ENCODE measurements at regions not wholly inside any gene's neighbourhood (a gene's known extent, or its start where the extent isn't known, plus 50 kb on each side); places are given as distances from the start of the nearest gene placed in this dataset.

DNA sequence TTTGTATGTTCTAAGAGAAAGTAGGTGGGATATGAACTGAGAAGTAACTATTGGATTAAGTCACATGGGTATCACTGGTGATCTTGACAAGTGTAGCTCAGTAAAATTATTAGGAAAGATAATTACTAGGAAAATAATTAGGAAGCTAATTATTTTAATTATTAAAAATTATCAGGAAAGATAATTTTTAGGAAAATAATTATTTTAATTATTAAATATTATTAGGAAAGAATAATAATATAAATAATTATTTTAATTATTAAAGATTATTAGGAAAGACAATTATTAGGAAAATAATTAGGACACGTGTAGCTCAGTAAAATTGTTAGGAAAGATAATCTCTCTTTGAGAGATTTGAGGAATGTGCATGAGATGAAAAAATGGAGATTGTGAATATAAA lies 623.4 kb upstream of the PIK3C3 start:
- RAD21 ChIA-PET (ENCODE audit: unreplicated experiment) = no interaction called here

DNA sequence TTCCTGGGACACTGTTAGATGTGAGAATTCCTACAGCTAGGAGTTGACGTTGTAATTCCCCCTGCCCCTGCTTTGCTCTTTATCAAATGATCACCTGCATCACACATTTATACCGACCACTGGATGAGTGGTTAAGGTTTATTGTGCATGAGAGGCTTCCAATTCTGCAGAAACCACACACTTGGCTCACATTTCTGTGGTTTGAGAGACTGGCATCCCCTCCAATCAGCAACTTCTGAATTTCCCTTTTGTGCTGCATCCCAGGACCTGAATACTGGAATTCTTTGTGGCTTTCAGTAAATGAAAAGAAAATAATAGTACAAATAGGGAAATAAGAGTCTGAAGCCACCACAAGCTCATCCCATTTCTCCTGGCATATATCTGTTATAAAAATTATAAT lies 628.7 kb upstream of the PIK3C3 start:
- no TSS peak for BruUV-seq (replicated peaks)
- H3K4me2 ChIP-seq (ENCODE audit: control insufficient read depth, insufficient read depth) = no peak overlapping the region
- H3K4me3 ChIP-seq = no peak overlapping the region
- ATAC-seq (no peak), FAIRE-seq (no peak), DNase-seq (ENCODE audit: low read depth, low spot score) (no peak)
- H3K9ac ChIP-seq (ENCODE audit: control insufficient read depth, insufficient read depth, low read length) = no peak overlapping the region
- no peak overlapping the region for H3K27ac ChIP-seq (ENCODE audit: control insufficient read depth, insufficient read depth)
- RAD21 ChIA-PET (ENCODE audit: unreplicated experiment) = no interaction called here
- TF ChIP-seq, protein P1, sequence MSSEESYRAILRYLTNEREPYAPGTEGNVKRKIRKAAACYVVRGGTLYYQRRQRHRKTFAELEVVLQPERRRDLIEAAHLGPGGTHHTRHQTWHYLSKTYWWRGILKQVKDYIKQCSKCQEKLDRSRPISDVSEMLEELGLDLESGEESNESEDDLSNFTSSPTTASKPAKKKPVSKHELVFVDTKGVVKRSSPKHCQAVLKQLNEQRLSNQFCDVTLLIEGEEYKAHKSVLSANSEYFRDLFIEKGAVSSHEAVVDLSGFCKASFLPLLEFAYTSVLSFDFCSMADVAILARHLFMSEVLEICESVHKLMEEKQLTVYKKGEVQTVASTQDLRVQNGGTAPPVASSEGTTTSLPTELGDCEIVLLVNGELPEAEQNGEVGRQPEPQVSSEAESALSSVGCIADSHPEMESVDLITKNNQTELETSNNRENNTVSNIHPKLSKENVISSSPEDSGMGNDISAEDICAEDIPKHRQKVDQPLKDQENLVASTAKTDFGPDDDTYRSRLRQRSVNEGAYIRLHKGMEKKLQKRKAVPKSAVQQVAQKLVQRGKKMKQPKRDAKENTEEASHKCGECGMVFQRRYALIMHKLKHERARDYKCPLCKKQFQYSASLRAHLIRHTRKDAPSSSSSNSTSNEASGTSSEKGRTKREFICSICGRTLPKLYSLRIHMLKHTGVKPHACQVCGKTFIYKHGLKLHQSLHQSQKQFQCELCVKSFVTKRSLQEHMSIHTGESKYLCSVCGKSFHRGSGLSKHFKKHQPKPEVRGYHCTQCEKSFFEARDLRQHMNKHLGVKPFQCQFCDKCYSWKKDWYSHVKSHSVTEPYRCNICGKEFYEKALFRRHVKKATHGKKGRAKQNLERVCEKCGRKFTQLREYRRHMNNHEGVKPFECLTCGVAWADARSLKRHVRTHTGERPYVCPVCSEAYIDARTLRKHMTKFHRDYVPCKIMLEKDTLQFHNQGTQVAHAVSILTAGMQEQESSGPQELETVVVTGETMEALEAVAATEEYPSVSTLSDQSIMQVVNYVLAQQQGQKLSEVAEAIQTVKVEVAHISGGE (CRISPR knock-in tag; IDR thresholded peaks at IDR 0.05) = no peak
- H2AFZ ChIP-seq (ENCODE audit: control insufficient read depth, low read depth, low read length) = no peak overlapping the region
- no peaks in the 10 kb centered on the region for H3K9me3 ChIP-seq (replicated peaks; ENCODE audit: control insufficient read depth, insufficient read depth, low read length)
- WGBS (ENCODE audit: insufficient coverage, insufficient replicate concordance, low lambda C conversion rate, missing lambda C conversion rate) = 25% methylated on average over 2 of the region's 2 CpGs
- H3K4me1 ChIP-seq (ENCODE audit: control insufficient read depth, insufficient read depth, low read length) = no peaks in the 10 kb centered on the region
- no peaks in the 10 kb centered on the region for H3K27me3 ChIP-seq (replicated peaks in 1 of 2; ENCODE audit: control insufficient read depth in 2 of 2, insufficient read depth in 2 of 2, low read length in 1 of 2)
- SMC1A ChIA-PET (ENCODE audit: uncharacterized antibody, unreplicated experiment) = no interaction called here
- intact Hi-C loops (cut with micrococcal nuclease; ENCODE audit: unreplicated experiment) (no loop called here), in situ Hi-C loops (cut with MboI) (no loop called here)
- POLR2A ChIA-PET = no interaction called here
- H3K36me3 ChIP-seq (ENCODE audit: control insufficient read depth in 2 of 2, insufficient read depth in 2 of 2, low read length in 1 of 2) = no peaks in the 10 kb centered on the region
- no peaks in the 10 kb centered on the region for H3K79me2 ChIP-seq (ENCODE audit: control insufficient read depth, insufficient read depth, low read length)
- CTCF ChIA-PET = no interaction called here
- no peaks in the 10 kb centered on the region for H4K20me1 ChIP-seq (ENCODE audit: control insufficient read depth, insufficient read depth)

More for the DNA sequence above, 623.4 kb upstream of the PIK3C3 start:
- ChIA-PET CTCF (interaction anchor here (0.6 to 1.5 kb wide), 2 partner anchors 86 to 436 kb away, joined by 3 read pairs; no protein-coding TSS in a partner anchor), POLR2A (no interaction called here), SMC1A (ENCODE audit: uncharacterized antibody, unreplicated experiment) (no interaction called here)
- in situ Hi-C loops (cut with MboI) = no loop called here
- no peak overlapping the region for H2AFZ ChIP-seq (ENCODE audit: control insufficient read depth, low read depth, low read length)
- BruUV-seq (replicated peaks) = no TSS peak
- no peaks in the 10 kb centered on the region for H3K4me1 ChIP-seq (ENCODE audit: control insufficient read depth, insufficient read depth, low read length)
- 29% methylated on average over 1 of the region's 1 CpG for WGBS (ENCODE audit: insufficient coverage, insufficient replicate concordance, low lambda C conversion rate, missing lambda C conversion rate)
- FAIRE-seq = no peak
- H3K27ac ChIP-seq (ENCODE audit: control insufficient read depth, insufficient read depth) = no peak overlapping the region
- intact Hi-C loops (cut with micrococcal nuclease; ENCODE audit: unreplicated experiment) = no loop called here
- no peak for DNase-seq (ENCODE audit: low read depth, low spot score)
- TF ChIP-seq E4F1 (IDR thresholded peaks at IDR 0.05; ENCODE audit: borderline replicate concordance, partially characterized antibody) = no peak
- no peak for TF ChIP-seq POU2F2 (IDR thresholded peaks at IDR 0.05; ENCODE audit: borderline replicate concordance, low read depth, low read length)
- H3K79me2 ChIP-seq (ENCODE audit: control insufficient read depth, insufficient read depth, low read length) = no peaks in the 10 kb centered on the region
- H3K27me3 ChIP-seq (replicated peaks in 1 of 2; ENCODE audit: control insufficient read depth in 2 of 2, insufficient read depth in 2 of 2, low read length in 1 of 2) = no peaks in the 10 kb centered on the region
- H3K4me2 ChIP-seq (ENCODE audit: control insufficient read depth, insufficient read depth) = no peak overlapping the region
- H4K20me1 ChIP-seq (ENCODE audit: control insufficient read depth, insufficient read depth) = no peaks in the 10 kb centered on the region
- ATAC-seq = no peak
- H3K4me3 ChIP-seq = no peak overlapping the region
- H3K9me3 ChIP-seq (replicated peaks; ENCODE audit: control insufficient read depth, insufficient read depth, low read length) = no peaks in the 10 kb centered on the region
- H3K9ac ChIP-seq (ENCODE audit: control insufficient read depth, insufficient read depth, low read length) = no peak overlapping the region
- H3K36me3 ChIP-seq (ENCODE audit: control insufficient read depth in 2 of 2, insufficient read depth in 2 of 2, low read length in 1 of 2) = no peaks in the 10 kb centered on the region

Measured in GM12878 (cell line).